Common myeloid progenitor, CD34-positive (primary cell): ENCODE measurements at regions not wholly inside any gene's neighbourhood (a gene's known extent, or its start where the extent isn't known, plus 50 kb on each side); places are given as distances from the start of the nearest gene placed in this dataset.

Experiments
- CTCF ChIA-PET: fragments of 350-600 bp; sonication (Branson Sonifier 250); formaldehyde crosslinking; loops from one replicate; lab custom pipeline; 2021; ENCODE audit warnings: antibody characterized with exemption; lab: Charles Lee
- POLR2A ChIA-PET: fragments of 350-600 bp; sonication (Branson Sonifier 250); formaldehyde crosslinking; loops from one replicate; lab custom pipeline; 2021; ENCODE audit warnings: antibody characterized with exemption; lab: Charles Lee
- DNase-seq, 3 donors: peaks; one replicate each; pipeline versions ENCODE4 v3.0.0 to v3.0.0-alpha.2; 2013
- H3K27ac ChIP-seq, 2 experiments: 1 replicate in 1 of 2; 2 replicates in 1 of 2; pipeline ENCODE4 v1.7.0; 2013; ENCODE audit warnings: inconsistent platforms in 2 of 2, low read length in 2 of 2, mild to moderate bottlenecking in 2 of 2, low read depth in 1 of 2, moderate library complexity in 1 of 2; ENCODE audit not compliant: severe bottlenecking in 2 of 2, insufficient read depth in 1 of 2, poor library complexity in 1 of 2
- H3K27me3 ChIP-seq, 5 experiments: replicated peaks in 2 of 5; 1 replicate in 3 of 5; 2 replicates in 2 of 5; pipeline versions ENCODE4 v1.6.1 to v1.7.0; 2013; ENCODE audit warnings: low read length in 4 of 5, mild to moderate bottlenecking in 2 of 5, moderate library complexity in 2 of 5, inconsistent platforms in 1 of 5; ENCODE audit not compliant: insufficient read depth in 5 of 5, control insufficient read depth in 4 of 5
- H3K36me3 ChIP-seq, 4 experiments: 1 replicate in 2 of 4; 2 replicates in 2 of 4; pipeline versions ENCODE4 v1.6.1 to v1.7.0; 2013; ENCODE audit warnings: low read length in 3 of 4, control low read depth in 1 of 4, mild to moderate bottlenecking in 1 of 4; ENCODE audit not compliant: control insufficient read depth in 4 of 4, insufficient read depth in 4 of 4
- H3K4me1 ChIP-seq, 4 experiments: 1 replicate in 3 of 4; 2 replicates in 1 of 4; pipeline versions ENCODE4 v1.6.1 to v1.7.1; 2013; ENCODE audit warnings: low read length in 3 of 4, mild to moderate bottlenecking in 3 of 4, control low read depth in 1 of 4, inconsistent platforms in 1 of 4, moderate library complexity in 1 of 4; ENCODE audit not compliant: control insufficient read depth in 4 of 4, insufficient read depth in 4 of 4; ENCODE audit errors: control extremely low read depth in 1 of 4
- H3K4me3 ChIP-seq, 7 experiments: 1 replicate in 4 of 7; 2 replicates in 3 of 7; pipeline versions ENCODE4 v1.5.1 to v1.7.0; 2013; ENCODE audit warnings: mild to moderate bottlenecking in 7 of 7, low read length in 6 of 7, moderate library complexity in 6 of 7, inconsistent platforms in 2 of 7, low read depth in 2 of 7, control low read depth in 1 of 7; ENCODE audit not compliant: insufficient read depth in 4 of 7, control insufficient read depth in 1 of 7; ENCODE audit errors: extremely low read depth in 1 of 7
- H3K9me3 ChIP-seq, 5 experiments: 1 replicate in 4 of 5; 2 replicates in 1 of 5; pipeline versions ENCODE4 v1.6.1 to v1.7.1; 2013; ENCODE audit warnings: low read length in 4 of 5, mild to moderate bottlenecking in 2 of 5, inconsistent platforms in 1 of 5, low read depth in 1 of 5, moderate library complexity in 1 of 5; ENCODE audit not compliant: control insufficient read depth in 4 of 5, insufficient read depth in 2 of 5; ENCODE audit errors: control extremely low read depth in 1 of 5
- WGBS: methylation state at CpG from one replicate; pipeline ENCODE4 v1.1.5; 2013; ENCODE audit not compliant: insufficient coverage; 5-methylcytosine and 5-hydroxymethylcytosine counted together

GRCh38 chr13:107331359-107331758 lies 763.4 kb upstream of the ARGLU1 start:
- WGBS: no CpG with 5 or more reads among the region's 5 CpGs
- DNase-seq: no peak
- POLR2A ChIA-PET: no interaction called here
- Histone ChIP-seq H3K4me3 (no peak overlapping the region), H3K36me3 (no peaks in the 10 kb centered on the region), H3K27me3 (no peaks in the 10 kb centered on the region), H3K4me1 (no peaks in the 10 kb centered on the region), H3K9me3 (no peaks in the 10 kb centered on the region), H3K27ac (no peak overlapping the region)
- CTCF ChIA-PET: no interaction called here

DNA sequence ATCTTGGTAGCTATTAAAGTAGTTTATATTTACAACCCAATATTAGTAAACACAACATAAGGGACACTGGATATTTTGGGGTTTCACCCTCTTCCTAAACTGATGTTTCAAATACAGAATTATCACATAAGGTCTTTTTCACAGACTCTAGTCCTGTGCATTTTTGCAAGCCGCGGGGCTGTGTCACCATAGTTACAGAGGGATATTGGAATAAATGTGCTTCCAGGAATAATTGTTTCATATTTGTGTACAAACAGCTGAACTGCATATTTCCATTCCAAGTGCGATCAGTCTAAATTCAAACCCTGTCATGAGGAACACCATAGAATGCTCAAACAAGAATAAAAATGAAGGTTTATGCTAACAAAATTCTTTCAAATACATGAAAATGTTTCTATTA lies 762.5 kb upstream of the ARGLU1 start:
- H3K27me3 ChIP-seq: no peaks in the 10 kb centered on the region

DNA sequence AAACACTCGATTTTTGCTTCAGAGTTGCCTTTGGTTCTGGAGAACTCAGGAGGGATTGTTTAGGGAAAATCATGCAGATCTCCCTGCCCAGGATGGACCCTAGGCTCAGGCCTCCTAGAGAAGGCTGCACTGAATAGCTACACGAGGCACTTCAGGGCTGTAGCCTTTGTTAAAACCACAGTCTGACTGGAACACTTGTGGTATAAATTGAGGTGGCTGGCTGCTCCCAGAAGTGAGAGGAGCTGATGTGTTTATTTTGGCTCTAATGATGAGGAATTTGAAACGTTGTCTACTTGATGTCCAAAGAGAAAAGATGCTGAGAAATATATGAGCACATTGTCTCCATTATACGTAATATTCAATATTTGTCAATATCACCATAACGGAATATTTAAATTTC lies 762.1 kb upstream of the ARGLU1 start:
- Histone ChIP-seq H3K27me3 (no peaks in the 10 kb centered on the region), H3K9me3 (no peaks in the 10 kb centered on the region), H3K4me1 (no peaks in the 10 kb centered on the region), H3K36me3 (no peaks in the 10 kb centered on the region), H3K27ac (no peak overlapping the region), H3K4me3 (no peak overlapping the region)
- CTCF ChIA-PET: no interaction called here
- POLR2A ChIA-PET: no interaction called here
- WGBS: 64% methylated on average over 2 of the region's 5 CpGs
- DNase-seq: no peak

More for the DNA sequence above, 762.5 kb upstream of the ARGLU1 start:
- no peaks in the 10 kb centered on the region for H3K4me1 ChIP-seq
- POLR2A ChIA-PET: no interaction called here
- no CpG with 5 or more reads among the region's 3 CpGs for WGBS
- H3K9me3 ChIP-seq: no peaks in the 10 kb centered on the region
- DNase-seq: no peak
- no peaks in the 10 kb centered on the region for H3K36me3 ChIP-seq
- H3K4me3 ChIP-seq: no peak overlapping the region
- CTCF ChIA-PET: no interaction called here
- no peak overlapping the region for H3K27ac ChIP-seq

DNA sequence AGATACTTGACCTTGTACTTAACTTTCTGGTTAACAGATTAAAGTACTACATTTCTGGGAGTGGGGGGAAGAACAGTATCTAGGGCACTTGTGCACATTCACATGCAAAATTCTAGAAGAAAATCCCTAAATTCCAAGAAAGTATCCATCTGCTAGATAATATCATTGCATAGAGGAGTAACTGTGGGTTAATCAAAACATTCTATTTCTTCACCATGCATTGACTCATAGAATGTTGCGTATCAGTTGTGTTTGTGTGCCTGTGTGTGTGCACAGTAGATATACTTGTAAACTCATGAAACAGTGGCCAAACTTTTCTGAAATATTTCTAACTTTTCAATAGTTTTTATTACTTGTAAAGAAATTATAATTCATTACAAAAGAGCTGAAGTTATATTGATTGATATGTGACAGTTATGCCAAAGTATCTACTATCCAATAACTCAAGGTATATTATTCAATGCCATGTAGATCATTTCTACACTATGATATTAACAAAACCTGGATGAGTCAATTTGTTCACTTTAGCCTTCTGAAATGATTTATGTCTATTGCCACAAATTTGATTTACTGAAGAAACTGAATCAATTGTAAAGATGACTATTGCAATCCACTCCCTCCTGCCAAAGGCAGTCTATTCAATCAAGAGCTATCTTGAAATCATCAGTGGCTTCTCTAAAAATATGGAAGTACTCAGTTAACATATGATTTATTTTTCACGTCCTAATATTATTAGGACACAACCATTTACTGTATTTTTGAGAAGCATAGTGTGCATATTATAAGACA lies 756.7 kb upstream of the ARGLU1 start:
- ChIA-PET CTCF (no interaction called here), POLR2A (no interaction called here)
- Histone ChIP-seq H3K4me3 (no peak overlapping the region), H3K4me1 (no peaks in the 10 kb centered on the region), H3K27me3 (no peaks in the 10 kb centered on the region), H3K27ac (no peak overlapping the region), H3K9me3 (no peaks in the 10 kb centered on the region), H3K36me3 (no peaks in the 10 kb centered on the region)
- no peak for DNase-seq
- no CpG with 5 or more reads among the region's 2 CpGs for WGBS

- no peaks in the 10 kb centered on the region for H3K36me3 ChIP-seq
- H3K9me3 ChIP-seq: no peaks in the 10 kb centered on the region
- H3K27ac ChIP-seq: no peak overlapping the region
- H3K27me3 ChIP-seq: no peaks in the 10 kb centered on the region
- 92% methylated on average over 2 of the region's 2 CpGs for WGBS
- POLR2A ChIA-PET: no interaction called here
- no peaks in the 10 kb centered on the region for H3K4me1 ChIP-seq
- no peak for DNase-seq
- CTCF ChIA-PET: no interaction called here
- no peak overlapping the region for H3K4me3 ChIP-seq
Observed at GRCh38 chr13:107322228-107322627, 754.3 kb upstream of the ARGLU1 start.

DNA sequence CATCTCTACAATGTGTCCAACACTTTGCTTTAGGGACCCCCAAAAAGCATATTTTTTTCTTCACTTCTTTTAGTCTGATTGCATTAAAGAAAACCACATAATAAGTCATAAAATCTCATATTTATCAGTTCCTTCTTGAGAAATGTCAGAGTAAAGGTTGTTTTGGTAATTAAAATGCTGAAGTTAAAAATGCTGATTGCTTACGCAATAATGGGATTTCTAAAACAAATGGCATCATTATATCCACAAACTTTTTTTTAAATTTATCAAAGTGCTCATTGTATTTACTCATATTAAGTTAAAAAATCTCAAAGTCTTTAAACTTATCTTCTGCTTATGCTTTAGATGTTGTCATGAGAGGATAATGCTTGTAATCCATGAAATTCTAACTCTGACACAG lies 737.2 kb upstream of the ARGLU1 start:
- DNase-seq: no peak
- Histone ChIP-seq H3K27ac (no peak overlapping the region), H3K4me1 (no peaks in the 10 kb centered on the region), H3K9me3 (peaks cover 0 to 2% (median 0%) of the 10 kb centered on the region in 5 experiments), H3K4me3 (no peak overlapping the region), H3K36me3 (no peaks in the 10 kb centered on the region), H3K27me3 (no peaks in the 10 kb centered on the region)
- POLR2A ChIA-PET: no interaction called here
- CTCF ChIA-PET: no interaction called here
- no CpG with 5 or more reads among the region's 1 CpG for WGBS

DNA sequence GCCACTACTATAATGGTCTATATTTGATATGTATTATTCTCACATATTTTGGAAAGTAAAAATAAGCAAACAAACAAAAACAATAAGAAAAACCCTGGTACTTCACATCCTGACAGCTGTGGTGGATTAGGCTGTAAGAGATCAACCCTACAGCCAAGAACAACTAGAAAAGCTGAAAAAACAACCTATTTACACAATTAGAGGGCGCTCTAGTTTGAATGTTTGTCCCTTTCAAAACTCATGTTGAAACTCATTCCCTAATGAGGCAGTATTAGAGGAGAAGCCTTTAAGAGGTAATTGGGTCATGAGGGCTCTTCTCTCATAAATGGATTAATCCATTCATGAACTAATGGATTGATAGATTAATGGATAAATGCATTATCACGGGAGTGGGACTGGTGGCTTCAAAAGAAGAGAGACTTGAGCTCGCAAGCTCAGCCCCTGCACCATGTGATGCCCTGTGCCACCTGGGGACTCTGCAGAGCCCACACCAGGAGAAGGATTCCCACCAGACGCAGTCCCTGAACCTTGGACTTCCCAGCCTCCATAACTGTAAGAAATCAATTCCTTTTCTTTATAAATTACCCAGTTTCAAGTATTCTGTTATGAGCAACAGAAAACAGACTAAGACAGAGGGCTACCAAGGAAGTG lies 733.9 kb upstream of the ARGLU1 start:
- no peaks in the 10 kb centered on the region for H3K27me3 ChIP-seq
- no peak overlapping the region for H3K27ac ChIP-seq
- ChIA-PET CTCF (no interaction called here), POLR2A (no interaction called here)
- no peaks in the 10 kb centered on the region for H3K4me1 ChIP-seq
- no peak overlapping the region for H3K4me3 ChIP-seq
- DNase-seq: no peak
- WGBS: 93% methylated on average over 3 of the region's 4 CpGs
- H3K36me3 ChIP-seq: no peaks in the 10 kb centered on the region
- H3K9me3 ChIP-seq: no peaks in the 10 kb centered on the region
